RKO (cell line): ENCODE measurements at regions not wholly inside any gene's neighbourhood (a gene's known extent, or its start where the extent isn't known, plus 50 kb on each side); places are given as distances from the start of the nearest gene placed in this dataset.
"Not testable (repeated sequence)": the region's sequence is repeated elsewhere in the genome, so short reads cannot be mapped to it uniquely, and the experiment has no call there.

ENCODE experiments used
- DNase-seq: peaks from one replicate; pipeline ENCODE4 v3.0.0-alpha.2; 2016; ENCODE audit warnings: low spot score

GRCh38 chr22:22717664-22718063 lies 73.2 kb downstream of the GGTLC2 start:
- no peak for DNase-seq

DNA sequence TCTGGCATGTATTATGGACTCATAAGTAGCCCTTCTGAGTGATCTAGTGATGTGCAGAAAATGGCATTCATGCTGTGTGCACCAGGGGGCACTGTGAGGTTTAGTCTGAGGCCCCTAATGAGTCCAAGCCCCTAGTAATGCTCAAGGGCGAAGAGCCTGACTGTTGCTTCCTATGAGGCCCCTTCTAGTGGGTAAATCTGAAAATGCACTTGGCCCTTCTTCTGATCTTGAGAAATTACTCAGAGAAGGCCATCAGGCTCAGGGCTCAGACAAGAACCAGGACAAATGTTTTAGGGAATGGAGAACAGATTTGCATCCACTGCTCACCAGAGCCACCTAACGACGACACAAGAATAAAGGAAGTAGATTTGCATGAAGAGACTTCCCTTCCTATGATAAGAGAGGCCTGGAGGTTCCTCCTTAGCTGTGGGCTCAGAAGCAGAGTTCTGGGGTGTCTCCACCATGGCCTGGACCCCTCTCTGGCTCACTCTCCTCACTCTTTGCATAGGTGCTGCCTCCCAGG lies 75.8 kb downstream of the GGTLC2 start:
- peak; percentile 42 for DNase-seq

DNA sequence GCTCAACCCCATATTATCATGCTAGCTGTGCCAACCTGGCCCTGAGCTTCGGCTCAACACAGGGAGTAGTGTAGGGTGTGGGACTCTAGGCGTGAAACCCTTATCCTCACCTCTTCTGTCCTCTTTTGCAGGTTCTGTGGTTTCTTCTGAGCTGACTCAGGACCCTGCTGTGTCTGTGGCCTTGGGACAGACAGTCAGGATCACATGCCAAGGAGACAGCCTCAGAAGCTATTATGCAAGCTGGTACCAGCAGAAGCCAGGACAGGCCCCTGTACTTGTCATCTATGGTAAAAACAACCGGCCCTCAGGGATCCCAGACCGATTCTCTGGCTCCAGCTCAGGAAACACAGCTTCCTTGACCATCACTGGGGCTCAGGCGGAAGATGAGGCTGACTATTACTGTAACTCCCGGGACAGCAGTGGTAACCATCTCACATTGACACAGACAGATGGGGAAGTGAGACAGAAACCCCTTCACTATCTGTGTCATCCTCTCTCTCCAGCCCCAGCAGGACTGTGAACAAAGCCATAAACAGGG lies 76.4 kb downstream of the GGTLC2 start:
- no peak for DNase-seq

DNA sequence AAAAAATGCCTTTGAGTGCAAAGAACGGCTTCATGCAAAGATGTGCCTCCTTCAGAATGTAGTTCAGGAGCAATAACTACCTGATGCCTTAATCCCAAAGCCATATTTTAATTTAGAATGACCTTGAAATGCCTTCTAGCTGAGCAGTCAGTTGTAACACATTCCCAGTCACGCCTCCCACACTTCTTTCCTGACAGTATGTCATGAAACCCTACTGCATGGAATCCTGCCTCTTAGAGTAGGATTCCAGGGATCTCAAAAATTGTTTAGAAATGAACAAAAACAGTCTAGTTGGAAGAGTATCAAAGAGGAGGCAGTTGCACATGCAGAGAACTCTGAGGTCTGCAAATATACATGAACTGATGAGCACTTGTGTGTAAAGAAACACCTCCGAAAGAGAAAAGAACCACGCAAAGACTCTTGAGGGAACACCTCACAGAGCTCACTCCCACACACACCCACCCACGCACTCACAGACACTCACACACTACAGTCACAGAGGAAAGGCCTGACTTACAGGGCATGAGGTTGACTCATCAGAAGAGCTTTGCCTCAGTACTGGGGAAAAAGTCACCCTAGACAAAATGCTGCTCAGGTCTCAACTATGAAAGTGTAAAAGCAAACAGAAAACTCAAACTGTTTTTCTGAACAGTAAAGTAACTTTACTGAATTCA lies 77.4 kb downstream of the GGTLC2 start:
- DNase-seq = peak; percentile 56

DNA sequence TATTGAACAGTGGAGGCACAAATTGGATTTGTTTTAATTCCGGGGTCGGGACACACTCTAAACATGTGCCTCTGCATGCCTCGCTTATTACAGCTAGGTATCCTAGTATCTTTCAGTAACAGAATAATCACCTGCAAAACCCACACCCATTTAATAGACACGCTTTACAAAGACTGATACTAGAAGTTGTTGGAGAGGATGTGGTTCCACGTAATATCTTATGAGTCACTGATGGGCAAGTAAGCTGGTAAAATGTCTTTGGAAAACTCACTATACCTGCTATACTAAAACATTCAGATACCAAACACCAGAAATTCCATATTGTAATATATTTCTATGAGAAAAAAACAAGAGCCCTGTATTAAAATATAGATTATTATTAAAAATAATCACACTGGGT lies 84.0 kb downstream of the GGTLC2 start:
- DNase-seq = no peak

GRCh38 chr22:22730655-22731373 lies 86.4 kb downstream of the GGTLC2 start:
- DNase-seq = no peak

DNA sequence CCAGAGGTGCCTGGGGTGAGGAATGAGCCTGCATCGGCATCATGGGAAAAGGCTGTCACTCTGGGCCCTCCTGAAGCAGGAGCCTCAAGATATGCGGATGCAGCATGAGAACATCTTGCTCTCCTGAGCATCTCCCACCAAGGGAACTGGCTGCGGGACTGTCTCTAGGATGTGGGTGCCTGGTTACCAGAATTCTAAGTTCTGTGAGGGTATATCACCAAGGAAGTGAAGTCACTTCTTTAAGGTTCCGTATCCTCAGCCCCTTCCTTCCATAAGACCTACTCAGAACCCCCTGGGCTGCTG lies 86.9 kb downstream of the GGTLC2 start:
- no peak for DNase-seq

GRCh38 chr22:22733006-22733405 lies 88.6 kb downstream of the GGTLC2 start:
- DNase-seq = not testable (repeated sequence)

DNA sequence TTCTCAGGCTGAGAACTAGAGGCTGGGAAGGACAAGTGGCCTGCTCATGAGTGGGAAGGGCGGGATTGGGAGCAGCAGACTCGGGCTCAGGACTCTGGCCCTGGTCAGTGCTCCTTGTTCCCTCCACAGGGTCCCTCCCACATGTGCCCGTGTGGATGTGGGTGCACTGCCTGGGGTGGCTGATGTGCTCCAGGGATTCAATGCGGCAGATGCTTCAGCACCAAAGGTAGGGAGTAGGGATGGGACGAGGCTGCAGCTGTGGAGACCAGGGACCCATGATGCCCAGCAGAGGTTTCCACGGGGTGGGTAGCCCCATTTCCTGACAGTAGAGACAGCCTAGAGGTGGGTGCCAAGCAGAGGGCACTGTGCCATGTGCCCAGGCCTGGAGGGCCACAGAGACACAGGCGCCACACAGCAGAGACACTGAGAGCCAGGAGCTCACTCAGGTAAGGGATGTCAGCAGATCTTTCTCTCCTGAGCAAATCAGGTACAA lies 89.5 kb downstream of the GGTLC2 start:
- no peak for DNase-seq

GRCh38 chr22:22734395-22735272 lies 90.2 kb downstream of the GGTLC2 start:
- DNase-seq = not testable (repeated sequence)

DNA sequence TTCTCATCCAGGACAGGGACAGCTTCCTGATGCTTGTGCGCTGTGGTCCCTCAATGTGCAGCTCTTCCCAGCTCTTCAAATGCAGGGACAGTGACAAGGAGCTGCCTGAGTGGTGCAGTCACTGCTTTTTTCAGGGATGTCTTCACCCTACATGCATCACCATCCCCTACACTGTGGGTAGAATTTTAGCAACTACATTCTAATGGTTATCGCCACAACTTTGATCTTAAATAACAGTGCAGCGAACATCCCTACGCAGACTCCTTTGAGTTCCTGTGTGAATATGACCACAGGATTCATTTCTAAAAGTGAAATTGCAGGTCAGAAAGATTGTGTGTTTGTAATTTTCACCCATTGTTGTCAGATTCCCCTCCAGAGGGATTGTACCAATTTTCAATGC lies 90.9 kb downstream of the GGTLC2 start:
- not testable (repeated sequence) for DNase-seq

DNA sequence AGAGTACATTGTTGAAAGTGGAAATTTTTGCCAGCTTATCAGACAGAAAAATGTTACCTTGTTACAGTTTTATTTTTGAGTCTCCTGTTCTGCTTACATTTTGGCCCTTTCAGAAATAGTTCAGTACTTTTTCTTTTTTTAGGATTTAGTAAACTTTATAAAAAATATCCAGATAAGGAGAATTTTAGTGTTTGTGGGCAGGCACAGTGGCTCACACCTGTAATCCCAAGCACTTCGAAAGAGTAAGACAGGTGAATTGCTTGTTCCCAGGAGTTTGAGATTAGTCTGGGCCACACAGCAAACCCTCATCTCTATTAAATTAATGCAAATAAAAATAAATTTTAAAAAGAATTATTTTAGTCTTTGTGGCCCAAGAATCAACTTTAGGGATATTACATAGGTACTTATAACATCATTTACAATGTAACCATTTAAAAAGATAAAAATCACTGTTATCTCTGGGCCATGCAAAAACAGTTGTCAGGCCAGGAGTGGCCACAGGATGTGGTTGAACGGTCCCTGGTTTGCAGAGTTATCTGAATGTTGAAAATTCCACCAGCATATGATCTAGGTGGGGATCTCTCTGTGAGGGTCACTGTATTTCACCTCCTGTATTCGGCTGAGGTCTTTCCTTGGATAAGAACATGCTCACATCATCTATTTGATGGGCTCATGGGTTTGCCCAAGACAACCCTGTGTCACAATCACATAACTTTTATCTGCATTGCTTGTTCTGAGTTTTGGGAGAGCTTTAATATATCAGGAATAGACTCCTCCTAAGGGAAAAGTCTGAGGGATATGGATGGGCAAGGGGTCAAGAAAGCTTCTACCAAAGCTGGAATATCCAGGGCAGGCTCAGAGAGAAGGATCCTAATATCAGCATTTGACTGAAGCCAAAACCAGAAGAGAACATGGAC lies 91.5 kb downstream of the GGTLC2 start:
- no peak for DNase-seq

DNA sequence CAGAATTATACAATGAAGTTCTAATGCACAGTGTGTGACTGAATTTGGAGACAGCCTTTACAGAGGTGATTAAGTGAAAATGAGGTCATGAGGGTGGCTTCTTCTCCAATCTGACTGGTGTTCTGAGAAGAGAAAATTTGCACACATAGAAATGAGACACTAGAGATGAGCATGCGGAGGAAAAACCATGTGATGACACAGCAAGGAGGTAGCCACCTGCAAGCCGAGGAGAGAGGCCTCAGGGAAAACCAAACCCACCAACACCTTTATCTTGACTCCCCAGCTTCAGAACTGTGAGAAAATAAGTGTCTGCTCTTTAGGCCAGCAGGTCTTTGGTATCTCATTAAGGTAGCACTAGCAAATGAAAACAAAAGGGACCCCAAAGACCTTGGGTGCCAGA lies 93.2 kb downstream of the GGTLC2 start:
- DNase-seq = no peak

DNA sequence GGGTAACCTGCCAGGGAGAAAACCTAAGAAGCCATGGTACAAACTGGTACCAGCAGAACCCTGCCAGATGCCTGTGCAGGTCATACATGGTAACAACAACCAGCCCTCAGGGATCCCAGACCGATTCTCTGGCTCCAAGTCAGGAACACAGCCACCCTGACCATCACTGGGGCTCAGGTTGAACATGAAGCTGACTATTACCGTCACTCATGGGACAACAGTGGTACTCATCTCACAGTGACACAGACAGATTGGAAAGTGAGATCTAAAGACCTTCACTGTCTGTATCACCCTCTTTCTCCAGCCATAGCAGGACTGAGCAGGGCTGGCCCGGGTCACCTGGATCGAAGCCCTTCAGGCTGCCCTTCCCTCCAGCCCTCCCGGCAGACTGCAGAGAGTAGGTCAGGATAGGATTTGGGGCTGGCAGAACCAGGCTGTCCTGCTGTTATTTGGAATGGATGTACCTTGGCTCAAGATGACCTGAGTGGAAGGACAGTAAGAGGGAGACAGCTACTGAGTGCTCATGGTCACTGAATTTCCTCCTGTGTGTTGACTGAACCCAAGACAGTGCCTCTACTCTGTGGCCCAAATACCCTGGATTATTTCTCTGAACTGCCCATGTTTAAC lies 94.7 kb downstream of the GGTLC2 start:
- DNase-seq = no peak

GRCh38 chr22:22740560-22741276 lies 96.3 kb downstream of the GGTLC2 start:
- DNase-seq = no peak

DNA sequence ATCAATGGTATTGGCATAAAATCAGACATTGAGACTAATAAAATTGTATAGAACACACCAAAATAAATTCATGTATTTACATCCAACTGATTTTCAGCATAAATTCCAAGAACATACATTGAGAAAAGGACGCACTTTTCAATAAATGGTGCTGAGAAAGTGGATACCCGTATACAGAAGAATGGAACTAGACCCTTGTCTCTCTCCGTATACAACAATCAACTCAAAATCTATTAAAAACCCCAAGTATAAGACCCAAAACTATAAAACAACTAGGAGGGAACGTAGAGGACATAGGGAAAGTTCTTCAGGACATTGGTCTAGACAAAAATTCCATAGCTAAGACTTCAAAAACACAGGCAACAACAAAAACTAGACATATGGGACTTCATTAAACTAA lies 97.4 kb downstream of the GGTLC2 start:
- no peak for DNase-seq

DNA sequence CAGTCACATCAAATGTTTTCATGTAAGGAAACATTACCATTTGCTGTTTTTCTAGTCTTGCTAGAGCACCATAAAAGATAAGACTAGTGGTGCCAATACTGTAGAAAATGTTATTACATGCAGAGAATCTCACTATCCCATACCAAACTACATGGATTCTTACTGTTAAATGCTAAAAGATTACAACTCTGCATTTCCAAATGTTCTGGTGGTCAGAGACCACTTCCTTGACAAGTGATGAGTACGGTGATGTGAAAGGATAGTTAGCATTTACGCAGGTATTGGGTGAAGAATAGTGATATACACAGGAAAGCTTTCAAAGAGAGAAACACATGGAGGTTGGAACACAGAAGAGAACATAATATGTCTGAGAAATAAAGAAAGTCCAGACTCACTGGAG lies 98.2 kb downstream of the GGTLC2 start:
- DNase-seq = no peak

- DNase-seq = no peak
These were observed 98.8 kb downstream of the GGTLC2 start for GRCh38 chr22:22743128-22743760.

DNA sequence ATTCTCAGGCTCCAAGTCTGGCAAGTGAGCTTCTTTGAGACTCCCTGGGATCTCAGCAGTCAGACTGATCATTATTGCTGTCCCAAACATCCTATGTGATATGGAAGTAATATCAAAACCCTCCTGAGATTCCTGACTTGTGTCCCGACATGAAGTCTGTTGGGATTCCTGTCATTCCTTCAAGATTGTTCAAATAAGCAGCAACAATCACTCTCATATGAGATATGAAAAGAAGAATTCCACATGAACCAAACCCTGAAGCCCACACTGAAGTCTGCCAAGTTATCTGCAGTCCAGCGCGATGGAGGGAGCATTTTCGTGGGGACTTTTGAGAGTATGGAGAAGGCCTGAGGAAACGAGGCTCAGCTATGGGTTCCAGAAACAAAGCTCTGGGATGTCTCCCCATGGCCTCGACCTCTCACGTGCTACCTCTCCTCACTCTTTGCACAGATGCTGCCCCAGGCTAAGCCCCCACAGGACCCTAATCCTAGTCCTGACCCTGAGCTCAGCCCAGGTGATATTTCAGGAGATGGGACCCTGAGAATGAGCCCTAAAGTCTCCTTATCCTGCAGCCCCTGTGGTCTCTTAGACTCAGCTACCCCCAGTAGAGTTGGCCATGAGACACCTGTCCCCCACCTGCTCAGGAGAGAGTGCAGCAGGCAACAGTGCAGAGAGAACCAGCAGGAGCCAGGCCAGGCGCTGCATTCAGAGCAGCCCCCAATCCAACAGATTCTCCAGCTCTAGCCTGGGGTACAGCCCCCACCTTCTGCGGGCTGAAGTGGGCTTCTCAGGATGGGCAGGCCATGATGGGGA lies 100.2 kb downstream of the GGTLC2 start:
- no peak for DNase-seq
